EH (cell line): ENCODE measurements at regions not wholly inside any gene's neighbourhood (a gene's known extent, or its start where the extent isn't known, plus 50 kb on each side); places are given as distances from the start of the nearest gene placed in this dataset.

Experiments used
- DNase-seq: peaks from one replicate; pipeline ENCODE4 v3.0.0-alpha.2; 2015; ENCODE audit warnings: low read depth

DNA sequence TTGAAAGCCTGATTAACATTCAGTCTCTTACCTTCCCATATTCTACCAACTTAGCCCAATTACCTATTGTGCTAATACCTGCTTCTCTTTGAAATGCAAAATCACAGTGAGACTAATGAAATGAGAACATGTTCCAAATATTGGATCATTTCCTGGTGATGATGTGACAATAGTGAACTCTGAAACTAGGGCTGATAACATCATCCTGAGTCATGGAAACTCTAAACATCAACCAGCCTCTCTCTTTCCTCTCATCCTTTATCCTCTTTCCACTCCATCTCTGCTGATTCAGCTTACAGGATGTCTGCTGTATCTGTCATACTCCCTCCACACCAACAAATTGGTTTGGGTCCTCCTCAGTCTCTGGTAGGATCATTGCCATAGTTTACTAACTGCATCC is 98.8 kb upstream of the NCKAP5 start:
- peak; percentile 89 for DNase-seq

DNA sequence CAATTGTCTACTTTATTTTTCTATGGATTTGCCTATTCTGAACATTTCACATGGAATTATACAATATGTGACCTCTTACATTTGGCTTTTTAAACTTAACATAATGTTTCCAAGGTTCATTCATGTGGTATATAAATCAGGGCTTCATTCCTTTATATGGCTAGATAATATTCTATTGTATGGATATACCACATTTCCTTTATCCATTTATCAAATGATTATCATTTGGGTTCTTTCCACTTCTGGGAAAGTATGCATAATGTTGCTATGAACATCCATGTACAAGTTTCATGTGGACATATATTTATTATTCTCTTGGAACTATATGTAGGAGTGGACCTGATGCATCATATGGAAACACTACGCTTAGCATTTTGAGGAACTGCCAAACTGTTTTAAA is 99.7 kb upstream of the NCKAP5 start:
- DNase-seq, result no peak

DNA sequence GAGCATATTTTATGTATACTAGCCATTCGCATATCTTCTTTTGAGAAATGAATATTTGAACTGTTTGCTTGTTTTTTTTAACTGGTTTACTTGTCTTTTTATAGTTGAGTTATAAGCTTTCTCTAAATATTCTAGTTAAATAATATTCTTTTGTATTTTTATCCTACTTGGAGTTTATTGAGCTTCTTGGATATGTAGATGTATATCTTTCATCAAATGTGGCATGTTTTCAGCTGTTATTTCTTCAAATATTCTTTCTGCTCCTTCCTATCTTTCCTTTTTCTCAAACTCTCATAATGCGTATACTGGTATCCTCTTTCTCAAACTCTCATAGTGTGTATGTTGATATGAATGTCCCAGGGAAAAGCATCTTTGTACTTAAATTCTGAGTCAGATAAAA is 100.3 kb upstream of the NCKAP5 start:
- no peak for DNase-seq

DNA sequence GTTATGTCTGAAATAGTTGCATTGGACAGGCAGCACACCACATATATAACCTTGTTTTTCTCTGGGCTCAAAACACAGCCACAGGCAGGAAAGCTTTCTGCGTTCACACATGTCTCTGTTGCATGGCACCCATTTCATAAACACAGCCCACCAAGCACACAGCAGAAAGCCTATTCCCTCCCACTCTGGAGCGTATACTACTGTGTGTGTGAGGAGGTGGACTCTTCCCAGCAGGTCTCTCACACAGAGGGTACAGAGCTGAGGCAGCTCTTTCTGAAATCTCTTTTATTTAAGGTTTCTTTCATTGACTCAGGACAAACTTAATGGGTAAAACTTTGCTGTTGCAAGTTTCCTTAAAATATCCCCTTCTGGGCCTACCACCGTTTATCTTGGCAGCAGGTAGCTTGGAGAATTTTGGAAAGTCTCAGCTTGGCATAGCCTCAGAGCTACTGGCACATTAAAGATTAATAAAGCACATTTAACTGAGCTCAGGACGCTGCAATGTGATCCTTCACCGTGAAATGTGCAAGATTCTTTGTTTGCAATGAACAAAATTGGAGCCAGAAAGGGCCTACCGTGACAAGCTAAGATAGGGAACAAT is 105.1 kb upstream of the NCKAP5 start:
- DNase-seq, result no peak

DNA sequence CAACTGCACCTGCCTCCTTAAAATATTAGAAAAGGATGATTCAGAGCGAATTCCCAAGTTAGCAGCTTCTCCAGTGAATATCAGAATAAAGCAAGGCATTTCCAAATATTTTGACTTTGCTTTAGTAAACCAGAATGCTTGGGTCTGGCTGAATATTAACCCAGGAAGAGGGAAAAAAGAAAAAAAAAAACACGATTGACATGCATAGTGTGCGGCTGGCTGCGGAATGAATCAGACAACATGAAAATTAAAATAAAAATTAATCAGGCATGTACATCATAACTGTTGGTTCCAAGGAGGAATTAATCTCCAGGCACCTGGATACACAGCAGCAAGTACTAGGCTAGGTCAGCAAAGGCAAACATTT is 105.8 kb upstream of the NCKAP5 start:
- no peak for DNase-seq

DNA sequence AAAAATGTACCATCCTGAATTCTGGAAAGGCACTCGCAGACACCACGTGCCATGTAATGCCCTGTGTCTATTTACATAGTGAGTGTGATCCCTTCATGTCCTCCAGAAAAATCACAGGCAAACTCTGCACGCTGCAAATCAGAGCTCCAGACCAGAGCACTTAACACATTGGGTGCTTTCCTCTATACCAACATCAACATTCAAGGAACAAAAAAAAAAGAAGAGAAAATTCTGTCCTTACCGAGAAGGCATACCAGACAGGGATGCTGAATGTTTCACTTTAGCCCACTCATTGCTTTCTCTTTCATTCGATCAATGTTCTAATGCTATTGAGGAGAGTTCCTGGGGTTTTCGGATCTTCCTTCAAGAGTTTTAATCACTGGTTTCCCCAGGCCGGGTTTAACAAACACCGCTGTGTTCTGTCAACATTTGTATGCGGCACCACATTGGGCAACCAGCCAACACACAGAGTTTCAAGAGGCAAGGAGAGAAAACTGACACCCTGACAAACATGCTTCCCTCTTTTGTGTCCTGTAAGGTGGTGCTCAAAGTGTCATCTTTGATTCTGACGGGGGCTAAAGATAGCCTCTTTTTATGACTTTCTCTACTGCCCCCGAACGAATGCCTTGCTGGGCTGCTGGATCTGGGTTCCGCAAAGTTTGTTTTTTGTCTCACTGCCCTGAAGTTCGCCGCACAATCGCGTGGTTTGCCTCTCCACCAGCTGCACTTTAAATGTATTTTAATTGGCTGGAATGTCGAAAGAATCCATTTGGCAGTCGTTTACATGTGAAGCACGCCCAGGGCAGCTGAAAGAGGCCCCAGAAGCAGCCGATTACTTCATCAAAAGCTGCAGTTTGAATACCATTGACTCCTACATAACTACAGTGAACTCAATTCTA is 106.4 kb upstream of the NCKAP5 start:
- peak; percentile 95 for DNase-seq

DNA sequence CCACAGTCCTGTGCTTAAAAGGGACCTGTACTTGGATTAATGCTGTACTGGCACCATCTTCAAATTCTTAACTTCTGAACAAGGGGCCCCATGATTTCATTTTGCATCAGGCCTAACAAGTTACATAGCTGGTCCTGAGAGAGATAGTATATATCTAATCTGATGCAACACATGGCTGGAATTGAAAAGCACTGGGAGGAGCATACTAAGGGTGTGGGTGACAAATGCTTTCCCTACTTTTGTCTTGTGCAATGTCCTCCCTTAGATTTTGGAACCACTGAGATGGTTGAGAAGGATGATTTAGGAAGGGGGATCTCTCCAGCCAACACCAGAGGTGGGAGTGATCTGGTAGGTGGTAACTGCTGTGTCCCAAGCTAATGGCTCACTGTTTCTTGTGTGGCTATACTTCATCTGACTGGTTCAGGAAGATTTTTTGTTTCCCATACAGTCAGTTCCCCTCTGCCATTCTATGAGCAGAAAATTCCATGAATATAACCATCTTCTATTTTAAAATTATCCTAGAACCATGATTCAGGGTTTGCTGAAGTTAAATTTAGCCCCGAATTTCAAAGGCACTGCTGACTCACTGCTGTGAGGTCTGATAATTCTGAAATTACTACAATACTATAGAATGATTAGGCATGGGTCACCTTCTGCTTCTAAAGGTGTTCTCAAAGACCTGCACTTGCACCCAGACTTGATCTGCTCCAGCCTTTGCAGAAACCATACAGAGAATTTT is 108.3 kb upstream of the NCKAP5 start:
- DNase-seq, result peak; percentile 87

DNA sequence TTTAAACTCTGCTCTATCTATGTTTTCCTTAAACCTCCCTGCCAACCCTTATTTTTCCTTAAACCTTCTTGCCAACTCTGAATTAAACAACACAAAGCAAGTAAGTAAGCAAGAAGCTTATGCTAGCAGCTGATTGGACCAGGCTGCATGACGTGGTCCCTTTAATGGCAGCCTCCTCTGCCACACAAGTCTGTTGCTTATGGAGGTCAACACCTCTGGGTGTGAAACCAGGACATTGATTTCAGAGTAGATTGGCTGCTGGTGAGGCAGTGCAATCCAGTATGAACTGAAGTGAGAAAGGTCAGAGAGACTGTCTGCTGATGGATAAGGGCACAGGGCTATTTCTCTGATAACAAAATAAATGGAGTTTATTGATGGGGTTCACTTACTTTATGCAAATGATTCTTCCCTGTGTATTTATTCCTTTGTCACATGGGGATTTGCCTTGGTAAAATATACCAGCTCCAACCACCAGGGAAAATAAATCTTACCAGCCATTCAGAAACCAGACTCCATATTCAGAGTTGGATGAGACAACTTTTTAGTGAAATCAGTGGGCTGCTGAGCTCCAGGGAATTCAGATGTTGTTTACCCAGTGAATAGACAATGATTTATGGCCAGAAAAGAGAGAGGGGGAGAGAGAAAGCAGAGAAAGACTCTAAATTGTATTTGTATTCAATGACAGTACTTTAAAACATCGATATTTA is 112.2 kb upstream of the NCKAP5 start:
- DNase-seq, result no peak

DNA sequence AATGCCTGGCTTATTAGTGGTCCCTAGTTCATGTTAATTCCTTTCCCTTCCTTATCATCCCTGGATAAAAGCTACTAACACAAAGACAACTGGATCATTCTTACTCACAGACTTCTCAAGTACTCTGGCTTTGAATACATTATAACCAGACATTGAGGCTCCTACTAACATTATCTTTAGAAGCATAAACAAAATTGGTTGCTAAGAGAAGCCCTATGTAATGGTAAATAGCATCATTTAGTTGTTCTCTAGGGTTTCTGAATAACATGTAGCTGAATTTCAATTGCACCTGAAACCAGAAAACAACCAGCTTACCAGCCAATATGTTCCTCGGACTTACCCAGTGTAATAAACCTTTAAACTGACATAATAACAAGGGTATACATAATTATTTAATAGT is 114.1 kb upstream of the NCKAP5 start:
- no peak for DNase-seq

DNA sequence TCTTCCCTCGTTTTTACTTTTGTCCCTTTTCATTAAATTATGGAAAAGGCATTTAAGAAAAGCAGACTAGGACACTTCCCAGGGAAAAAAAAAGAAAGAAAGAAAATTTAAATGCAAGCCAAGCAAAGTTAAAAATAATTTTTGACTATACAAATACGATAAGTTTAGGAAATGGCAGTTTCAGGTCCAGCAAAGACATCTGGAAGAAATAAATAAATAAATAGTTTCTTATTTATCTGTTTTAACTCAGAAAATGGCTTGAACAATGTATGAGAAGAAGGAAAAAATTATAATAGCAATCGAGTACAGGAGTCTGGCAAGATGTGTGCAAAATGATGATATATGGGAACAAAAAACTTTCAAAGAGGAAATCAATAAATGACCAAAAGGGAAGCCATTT is 114.6 kb upstream of the NCKAP5 start:
- DNase-seq, result no peak

DNA sequence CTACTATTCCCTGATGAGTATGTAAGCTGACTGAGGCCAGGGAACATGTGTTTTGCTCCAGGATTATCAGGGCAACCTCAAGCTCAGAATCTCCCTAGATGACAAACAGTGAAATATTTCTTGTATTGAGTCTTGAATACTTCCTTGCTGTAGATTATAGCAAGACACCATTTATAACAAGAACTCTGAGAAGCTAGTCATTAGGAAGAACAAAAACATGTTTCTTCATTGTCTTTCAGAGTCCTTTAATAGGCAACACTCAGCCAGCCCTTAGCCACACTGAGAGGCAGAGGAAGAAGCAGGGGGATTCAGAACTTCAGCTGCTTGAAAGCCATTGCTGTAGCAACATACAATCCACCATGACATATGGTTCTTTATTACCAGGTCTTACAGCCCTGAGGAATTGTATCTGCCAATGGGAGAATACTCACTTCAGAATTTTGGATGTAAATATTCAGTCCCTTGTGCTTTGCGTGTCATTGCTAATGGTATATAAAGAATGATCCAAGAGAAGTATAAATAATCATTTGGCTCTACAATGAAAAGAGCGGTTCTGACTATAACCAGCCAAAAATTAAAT is 117.5 kb upstream of the NCKAP5 start:
- DNase-seq, result no peak

DNA sequence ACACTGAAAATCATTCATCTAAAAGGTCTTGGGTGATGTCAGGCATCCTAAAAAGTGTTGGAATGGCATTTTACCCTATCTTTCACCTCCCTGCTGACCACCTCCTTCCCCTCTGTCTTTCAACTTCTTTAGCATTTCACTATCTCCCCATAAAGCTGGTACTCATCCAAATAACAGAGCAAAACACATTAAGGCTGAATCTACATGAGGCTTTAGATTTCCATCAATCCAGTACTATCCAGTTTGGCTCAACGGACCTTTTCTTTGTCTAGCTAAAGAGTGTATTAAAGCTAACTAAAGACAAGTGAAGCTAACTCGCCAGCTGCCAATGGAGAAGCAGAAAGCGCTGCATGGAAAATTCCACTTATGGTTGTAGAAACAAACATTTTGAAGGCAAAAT is 122.5 kb upstream of the NCKAP5 start:
- DNase-seq, result no peak

DNA sequence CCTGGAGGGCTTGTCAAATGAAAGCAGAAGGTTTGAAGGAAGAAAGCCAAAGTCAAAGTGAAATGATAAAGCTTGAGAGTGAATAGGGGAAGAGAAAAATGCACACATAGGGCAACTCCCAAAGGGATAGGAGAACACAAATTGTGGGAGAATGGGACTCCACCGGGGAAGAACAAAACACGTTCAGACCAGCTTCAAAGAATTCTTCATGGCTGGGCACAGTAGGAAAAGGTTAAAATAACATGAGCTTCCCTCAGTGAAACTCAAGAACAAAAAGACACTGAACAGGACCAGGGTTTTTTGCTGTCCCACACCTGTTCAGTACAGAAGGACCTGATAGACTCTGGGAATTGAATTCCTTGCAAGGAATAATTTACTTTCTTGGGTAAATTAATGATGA is 123.1 kb upstream of the NCKAP5 start:
- DNase-seq, result no peak

DNA sequence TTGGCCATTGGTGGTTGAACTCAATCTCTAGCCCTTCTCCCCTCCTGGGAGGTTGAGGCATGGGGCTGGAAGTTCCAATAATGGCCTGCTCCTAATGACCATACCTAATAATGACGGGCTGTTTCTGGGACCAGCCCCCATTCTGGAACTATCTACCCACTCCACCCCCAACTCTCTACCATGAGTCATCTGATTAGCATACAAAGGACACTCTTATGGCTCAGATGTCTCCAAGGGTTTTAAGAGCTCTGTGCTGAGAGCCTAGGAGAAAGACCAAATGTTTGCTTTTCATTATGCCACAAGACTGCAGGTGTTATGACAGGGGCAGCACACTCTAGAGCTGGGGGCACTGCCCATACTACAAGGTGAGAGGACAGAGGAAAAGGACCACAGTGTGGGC is 137.0 kb upstream of the NCKAP5 start:
- DNase-seq, result peak; percentile 30

DNA sequence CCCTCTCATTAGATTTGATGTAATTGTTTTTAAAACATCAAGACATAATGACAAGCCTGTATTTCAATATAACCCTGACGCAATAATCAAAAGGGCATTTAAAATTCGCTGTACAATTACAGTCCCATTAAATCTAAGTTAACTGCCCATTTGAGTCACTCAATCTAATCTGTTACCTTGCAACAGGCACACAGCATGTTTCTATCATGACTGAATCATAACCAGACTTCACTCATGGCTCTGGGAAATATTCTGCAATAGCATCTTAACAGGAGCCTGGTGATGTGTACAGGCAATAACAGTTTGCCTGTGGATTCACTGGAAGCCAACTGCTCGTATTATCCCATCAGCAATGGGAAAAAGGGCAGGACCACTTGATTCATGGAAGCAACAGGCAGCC is 142.3 kb upstream of the NCKAP5 start:
- DNase-seq, result peak; percentile 70

DNA sequence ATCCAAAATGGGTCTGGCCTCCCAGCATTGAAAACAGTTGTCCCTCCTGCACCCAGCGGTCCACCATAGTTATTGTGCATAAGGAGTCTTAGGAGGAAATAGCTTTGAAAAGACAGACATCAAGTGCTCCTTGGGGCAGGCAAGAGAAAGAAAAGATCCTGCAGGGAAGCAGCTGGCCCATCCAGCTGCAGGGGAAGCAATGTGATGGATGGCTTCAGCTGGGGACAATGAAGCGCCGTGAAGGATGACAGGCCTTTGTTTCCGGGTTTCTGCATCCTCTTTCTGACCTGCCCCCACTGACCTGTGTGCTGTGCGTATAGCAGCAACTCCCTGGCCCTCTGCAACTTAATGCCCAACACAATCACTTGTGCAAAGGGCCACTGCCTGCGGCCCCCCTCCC is 142.9 kb upstream of the NCKAP5 start:
- DNase-seq, result no peak

DNA sequence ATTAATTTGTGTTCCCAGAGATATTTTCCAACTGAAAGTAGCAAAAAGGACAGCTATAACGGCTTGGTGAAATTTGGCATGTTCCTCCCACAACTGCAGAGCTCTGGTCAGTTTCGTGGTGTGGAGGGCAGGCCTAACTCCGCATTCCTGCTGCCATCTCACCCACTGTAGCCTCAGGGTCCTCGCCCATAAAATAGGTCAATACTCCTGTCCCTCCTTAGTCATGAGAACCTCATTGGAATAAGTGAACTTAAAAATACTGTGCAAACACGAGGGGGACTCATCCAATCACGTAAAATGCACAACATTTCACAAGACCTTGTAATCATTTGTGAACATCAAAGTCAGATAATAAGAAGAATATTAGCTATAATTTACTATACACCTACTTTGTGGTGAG is 143.5 kb upstream of the NCKAP5 start:
- no peak for DNase-seq

DNA sequence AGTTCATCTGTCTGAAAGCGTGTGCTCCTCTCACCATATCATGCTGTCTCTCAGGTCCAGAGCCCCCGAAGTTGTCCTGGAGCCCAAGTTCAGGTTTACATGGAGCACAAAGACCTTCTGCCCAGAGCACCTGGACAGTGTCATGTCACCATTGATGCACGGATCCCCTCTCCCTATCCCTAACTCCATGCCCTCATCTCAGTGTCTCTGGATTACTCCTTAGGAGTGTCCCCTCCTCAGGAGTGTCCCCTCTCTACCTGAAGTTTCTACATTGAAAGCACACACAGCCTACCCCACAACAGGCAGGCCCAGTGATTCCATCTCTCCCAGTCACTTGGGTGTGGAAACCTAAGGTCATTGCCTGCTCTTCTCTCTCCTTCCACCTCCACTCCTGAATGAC is 144.1 kb upstream of the NCKAP5 start:
- DNase-seq, result no peak

DNA sequence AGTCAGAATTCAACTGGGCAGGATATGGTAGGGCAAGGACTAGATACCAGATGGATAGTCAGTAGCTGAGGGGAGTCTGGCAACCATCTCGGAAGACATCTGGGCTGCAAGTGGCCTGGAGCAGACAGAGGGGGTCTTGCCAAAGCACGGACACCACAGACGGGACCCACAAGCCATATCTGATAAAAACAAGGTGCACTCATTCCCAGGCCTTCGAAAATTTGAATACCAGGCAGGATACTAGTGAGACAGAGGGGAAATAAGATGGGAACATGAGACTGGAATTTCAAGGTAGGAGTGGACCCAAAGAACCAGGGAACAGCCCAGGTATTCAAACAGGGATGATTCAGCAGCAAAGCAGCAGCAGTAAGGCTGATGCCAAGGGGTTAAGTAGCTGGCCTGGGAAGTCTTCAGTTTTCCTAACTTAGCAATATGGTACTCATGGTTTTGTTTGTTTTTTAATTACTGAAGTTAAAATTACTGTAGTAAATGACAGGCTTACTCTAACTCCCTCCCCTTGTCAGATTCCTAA is 144.9 kb upstream of the NCKAP5 start:
- no peak for DNase-seq

DNA sequence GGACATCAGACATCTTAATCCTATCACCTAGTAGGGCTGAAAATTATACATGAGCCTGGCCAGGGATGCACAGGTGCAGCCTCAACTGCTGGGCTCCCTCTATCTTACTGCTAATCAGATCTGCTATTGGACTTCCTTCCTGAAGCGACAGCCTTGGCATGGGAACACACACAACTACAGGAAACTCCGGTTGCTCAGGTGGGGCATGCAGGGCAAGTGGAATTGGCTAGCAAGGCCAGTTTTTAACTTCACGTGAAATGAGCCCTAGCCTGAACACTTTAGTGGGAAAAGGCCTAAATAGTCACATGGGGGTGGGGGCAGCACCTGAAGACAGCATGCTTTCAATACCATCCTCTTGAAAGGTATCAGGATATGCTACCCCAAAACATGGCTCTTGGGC is 147.9 kb upstream of the NCKAP5 start:
- DNase-seq, result no peak

DNA sequence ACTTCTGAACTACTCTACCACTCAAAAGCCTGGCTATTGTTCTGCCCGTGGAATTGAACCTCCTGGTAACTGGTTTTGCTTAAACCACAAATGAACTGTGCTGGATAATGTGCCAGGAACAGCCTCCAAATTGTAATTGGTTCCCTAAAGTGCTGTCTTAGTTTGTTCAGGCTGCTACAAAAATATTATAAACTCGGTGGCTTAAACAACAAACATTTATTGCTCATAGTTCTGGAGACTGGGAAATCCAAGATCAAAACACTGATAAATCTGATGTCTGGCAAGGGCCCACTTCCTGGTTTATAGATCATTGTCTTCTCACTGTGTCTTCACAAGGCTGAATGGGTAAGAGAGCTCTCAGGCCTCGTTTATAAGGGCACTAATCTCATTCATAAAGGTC is 149.2 kb upstream of the NCKAP5 start:
- DNase-seq, result peak; percentile 90

DNA sequence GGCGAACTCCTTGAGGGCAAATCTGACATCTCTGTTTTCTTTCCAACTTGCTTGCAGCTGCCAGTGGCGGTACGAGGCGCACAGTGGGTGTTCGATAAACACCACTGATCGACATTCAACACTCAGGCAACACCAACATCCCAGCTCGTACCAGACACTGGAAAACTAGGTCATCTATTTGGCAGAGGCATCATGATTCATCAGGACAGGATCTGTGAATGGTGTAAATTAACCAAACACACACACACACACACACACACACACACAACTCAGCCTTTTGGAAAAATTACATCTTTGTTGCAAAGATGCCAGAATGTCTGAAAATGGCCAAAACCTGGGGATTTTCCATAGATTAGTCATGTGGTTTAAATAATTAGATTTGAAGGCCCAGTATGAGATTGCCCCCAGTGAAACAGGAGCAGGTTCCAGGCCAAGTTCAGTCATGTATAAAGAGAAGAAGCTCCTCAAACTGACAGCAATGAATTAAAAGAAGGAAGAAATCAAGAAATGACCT is 150.5 kb upstream of the NCKAP5 start:
- DNase-seq, result peak; percentile 93
